ENCODE measurements at regions not wholly inside any gene's neighbourhood (a gene's known extent, or its start where the extent isn't known, plus 50 kb on each side); places are given as distances from the start of the nearest gene placed in this dataset.

- no peak overlapping the region for H3K27ac ChIP-seq (ENCODE audit: insufficient read depth, low read length, poor library complexity, severe bottlenecking)
- H3K4me1 Mint-ChIP-seq: no peaks in the 10 kb centered on the region
- no peaks in the 10 kb centered on the region for H3K27me3 Mint-ChIP-seq
- no peak overlapping the region for H3K4me3 Mint-ChIP-seq
- H3K27me3 ChIP-seq (ENCODE audit: control insufficient read depth, insufficient read depth, low read length): no peaks in the 10 kb centered on the region
- no peaks in the 10 kb centered on the region for H3K36me3 ChIP-seq (ENCODE audit: control insufficient read depth, insufficient read depth, low read length)
- H3K4me3 ChIP-seq (ENCODE audit: low read depth, low read length): no peak overlapping the region
- H3K9me3 ChIP-seq (ENCODE audit: control insufficient read depth in 2 of 2, low read length in 2 of 2): no peaks in the 10 kb centered on the region
- ATAC-seq (ENCODE audit: low read depth in 2 of 2) (no peak), DNase-seq (no peak)
- H3K9me3 Mint-ChIP-seq: peaks cover 0 to 6% (median 3%) of the 10 kb centered on the region in 7 donors
- H3K27ac Mint-ChIP-seq: no peak overlapping the region
- no peaks in the 10 kb centered on the region for H3K36me3 Mint-ChIP-seq
- H3K4me1 ChIP-seq (ENCODE audit: control insufficient read depth, insufficient read depth, low read length, poor library complexity, severe bottlenecking): no peaks in the 10 kb centered on the region
Observed at GRCh38 chr1:103199001-103199400, 90.7 kb upstream of the COL11A1 start.

DNA sequence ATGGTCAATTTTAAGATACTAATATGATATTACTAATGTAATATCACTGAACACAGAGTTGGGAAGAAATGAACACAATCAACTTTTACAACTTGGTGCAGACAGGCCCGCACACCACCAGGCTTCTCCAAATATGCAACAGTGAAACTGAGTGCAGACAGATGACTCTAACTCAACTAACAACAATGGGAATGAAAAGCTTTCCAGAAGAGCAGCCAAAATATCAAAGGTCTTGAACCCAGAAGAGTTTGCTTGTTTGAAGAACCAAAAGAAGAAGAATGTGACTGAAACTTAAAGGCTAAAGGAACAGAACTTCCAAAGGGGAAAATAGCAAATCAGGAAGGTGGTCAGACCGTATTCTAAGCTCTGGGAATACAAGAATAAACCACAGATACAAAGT lies 89.8 kb upstream of the COL11A1 start:
- Histone ChIP-seq H3K9me3 (ENCODE audit: control insufficient read depth in 2 of 2, low read length in 2 of 2) (no peaks in the 10 kb centered on the region), H3K27me3 (ENCODE audit: control insufficient read depth, insufficient read depth, low read length) (no peaks in the 10 kb centered on the region), H3K4me3 (ENCODE audit: low read depth, low read length) (no peak overlapping the region), H3K4me1 (ENCODE audit: control insufficient read depth, insufficient read depth, low read length, poor library complexity, severe bottlenecking) (no peaks in the 10 kb centered on the region), H3K27ac (ENCODE audit: insufficient read depth, low read length, poor library complexity, severe bottlenecking) (no peak overlapping the region), H3K36me3 (ENCODE audit: control insufficient read depth, insufficient read depth, low read length) (no peaks in the 10 kb centered on the region)
- H3K9me3 Mint-ChIP-seq: peaks cover 0 to 6% (median 3%) of the 10 kb centered on the region in 7 donors
- no peak overlapping the region for H3K4me3 Mint-ChIP-seq
- H3K4me1 Mint-ChIP-seq: no peaks in the 10 kb centered on the region
- no peaks in the 10 kb centered on the region for H3K27me3 Mint-ChIP-seq
- H3K36me3 Mint-ChIP-seq: no peaks in the 10 kb centered on the region
- ATAC-seq (ENCODE audit: low read depth in 2 of 2) (no peak), DNase-seq (no peak)
- H3K27ac Mint-ChIP-seq: no peak overlapping the region

GRCh38 chr1:103197216-103197615 lies 88.9 kb upstream of the COL11A1 start:
- H3K9me3 ChIP-seq (ENCODE audit: control insufficient read depth in 2 of 2, low read length in 2 of 2): no peaks in the 10 kb centered on the region
- DNase-seq (no peak), ATAC-seq (ENCODE audit: low read depth in 2 of 2) (no peak)
- H3K4me3 ChIP-seq (ENCODE audit: low read depth, low read length): no peak overlapping the region
- no peak overlapping the region for H3K27ac ChIP-seq (ENCODE audit: insufficient read depth, low read length, poor library complexity, severe bottlenecking)
- peaks cover 0 to 6% (median 3%) of the 10 kb centered on the region in 7 donors for H3K9me3 Mint-ChIP-seq
- no peaks in the 10 kb centered on the region for H3K27me3 Mint-ChIP-seq
- no peaks in the 10 kb centered on the region for H3K36me3 Mint-ChIP-seq
- no peaks in the 10 kb centered on the region for H3K27me3 ChIP-seq (ENCODE audit: control insufficient read depth, insufficient read depth, low read length)
- no peaks in the 10 kb centered on the region for H3K36me3 ChIP-seq (ENCODE audit: control insufficient read depth, insufficient read depth, low read length)
- no peak overlapping the region for H3K27ac Mint-ChIP-seq
- H3K4me1 ChIP-seq (ENCODE audit: control insufficient read depth, insufficient read depth, low read length, poor library complexity, severe bottlenecking): no peaks in the 10 kb centered on the region
- no peak overlapping the region for H3K4me3 Mint-ChIP-seq
- no peaks in the 10 kb centered on the region for H3K4me1 Mint-ChIP-seq

DNA sequence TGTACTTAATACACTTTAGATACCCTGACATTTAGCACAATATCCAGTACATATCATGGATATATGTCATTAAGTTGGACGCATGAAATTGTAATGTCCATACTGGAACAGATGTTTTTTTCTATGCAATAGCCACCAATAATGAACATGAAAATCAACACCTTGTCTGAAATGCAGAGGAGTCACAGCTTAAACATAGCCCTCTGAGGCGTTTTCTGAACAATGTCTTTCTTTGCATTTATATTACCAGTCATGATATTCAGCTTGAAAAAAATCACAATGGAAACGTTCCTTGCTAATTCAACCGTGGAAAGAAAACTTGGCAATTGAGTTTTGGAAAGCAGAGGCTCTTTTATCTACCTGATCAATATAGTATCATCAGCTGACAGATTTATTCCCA lies 86.7 kb upstream of the COL11A1 start:
- ATAC-seq (ENCODE audit: low read depth in 2 of 2): no peak
- Mint-ChIP-seq H3K9me3 (peaks cover under 1 to 8% (median 3%) of the 10 kb centered on the region in 7 donors), H3K4me3 (no peak overlapping the region), H3K27ac (no peak overlapping the region), H3K4me1 (no peaks in the 10 kb centered on the region), H3K36me3 (no peaks in the 10 kb centered on the region), H3K27me3 (no peaks in the 10 kb centered on the region)
- Histone ChIP-seq H3K27ac (ENCODE audit: insufficient read depth, low read length, poor library complexity, severe bottlenecking) (no peak overlapping the region), H3K4me3 (ENCODE audit: low read depth, low read length) (no peak overlapping the region), H3K36me3 (ENCODE audit: control insufficient read depth, insufficient read depth, low read length) (no peaks in the 10 kb centered on the region), H3K4me1 (ENCODE audit: control insufficient read depth, insufficient read depth, low read length, poor library complexity, severe bottlenecking) (no peaks in the 10 kb centered on the region), H3K27me3 (ENCODE audit: control insufficient read depth, insufficient read depth, low read length) (no peaks in the 10 kb centered on the region), H3K9me3 (ENCODE audit: control insufficient read depth in 2 of 2, low read length in 2 of 2) (no peaks in the 10 kb centered on the region)
- DNase-seq: no peak

GRCh38 chr1:103194060-103194459 lies 85.7 kb upstream of the COL11A1 start:
- H3K36me3 Mint-ChIP-seq: no peaks in the 10 kb centered on the region
- Histone ChIP-seq H3K9me3 (ENCODE audit: control insufficient read depth in 2 of 2, low read length in 2 of 2) (no peaks in the 10 kb centered on the region), H3K4me1 (ENCODE audit: control insufficient read depth, insufficient read depth, low read length, poor library complexity, severe bottlenecking) (no peaks in the 10 kb centered on the region), H3K27ac (ENCODE audit: insufficient read depth, low read length, poor library complexity, severe bottlenecking) (no peak overlapping the region), H3K27me3 (ENCODE audit: control insufficient read depth, insufficient read depth, low read length) (no peaks in the 10 kb centered on the region), H3K36me3 (ENCODE audit: control insufficient read depth, insufficient read depth, low read length) (no peaks in the 10 kb centered on the region), H3K4me3 (ENCODE audit: low read depth, low read length) (no peak overlapping the region)
- H3K27ac Mint-ChIP-seq: no peak overlapping the region
- no peak for DNase-seq
- H3K4me3 Mint-ChIP-seq: no peak overlapping the region
- no peaks in the 10 kb centered on the region for H3K4me1 Mint-ChIP-seq
- ATAC-seq (ENCODE audit: low read depth in 2 of 2): no peak
- H3K27me3 Mint-ChIP-seq: no peaks in the 10 kb centered on the region
- peaks cover 1 to 11% (median 3%) of the 10 kb centered on the region in 7 donors for H3K9me3 Mint-ChIP-seq

DNA sequence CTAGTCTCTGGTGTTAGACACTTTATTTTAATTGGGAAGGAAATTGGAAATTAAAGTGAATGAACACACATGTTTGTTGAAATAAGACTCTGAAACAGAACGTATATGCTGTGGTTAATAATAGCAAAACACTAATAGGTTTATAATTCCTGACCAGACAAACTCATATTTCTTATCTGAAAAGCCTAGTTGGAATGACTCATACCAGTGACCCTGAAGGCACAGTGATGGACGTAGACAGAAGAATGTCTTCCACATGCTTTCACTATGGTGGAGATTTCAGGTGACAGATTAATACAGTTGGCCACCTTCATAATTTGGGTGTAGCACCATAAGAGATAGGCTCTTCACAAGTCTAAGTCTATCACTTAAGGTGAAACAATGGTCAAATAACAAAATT lies 83.0 kb upstream of the COL11A1 start:
- H3K4me1 ChIP-seq (ENCODE audit: control insufficient read depth, insufficient read depth, low read length, poor library complexity, severe bottlenecking): no peaks in the 10 kb centered on the region
- no peaks in the 10 kb centered on the region for H3K36me3 Mint-ChIP-seq
- ATAC-seq (ENCODE audit: low read depth in 2 of 2) (no peak), DNase-seq (no peak)
- H3K27ac ChIP-seq (ENCODE audit: insufficient read depth, low read length, poor library complexity, severe bottlenecking): no peak overlapping the region
- no peak overlapping the region for H3K4me3 ChIP-seq (ENCODE audit: low read depth, low read length)
- H3K36me3 ChIP-seq (ENCODE audit: control insufficient read depth, insufficient read depth, low read length): no peaks in the 10 kb centered on the region
- H3K9me3 Mint-ChIP-seq: peaks cover 0 to 8% (median 4%) of the 10 kb centered on the region in 7 donors
- H3K27me3 ChIP-seq (ENCODE audit: control insufficient read depth, insufficient read depth, low read length): no peaks in the 10 kb centered on the region
- H3K4me1 Mint-ChIP-seq: no peaks in the 10 kb centered on the region
- H3K4me3 Mint-ChIP-seq: no peak overlapping the region
- no peaks in the 10 kb centered on the region for H3K27me3 Mint-ChIP-seq
- no peak overlapping the region for H3K27ac Mint-ChIP-seq
- no peaks in the 10 kb centered on the region for H3K9me3 ChIP-seq (ENCODE audit: control insufficient read depth in 2 of 2, low read length in 2 of 2)

- H3K4me1 ChIP-seq (ENCODE audit: control insufficient read depth, insufficient read depth, low read length, poor library complexity, severe bottlenecking): no peaks in the 10 kb centered on the region
- H3K4me3 ChIP-seq (ENCODE audit: low read depth, low read length): no peak overlapping the region
- H3K27ac ChIP-seq (ENCODE audit: insufficient read depth, low read length, poor library complexity, severe bottlenecking): no peak overlapping the region
- Mint-ChIP-seq H3K36me3 (no peaks in the 10 kb centered on the region), H3K27me3 (no peaks in the 10 kb centered on the region), H3K9me3 (peaks cover under 1 to 10% (median 4%) of the 10 kb centered on the region in 7 donors), H3K4me1 (no peaks in the 10 kb centered on the region), H3K27ac (no peak overlapping the region), H3K4me3 (no peak overlapping the region)
- no peak for ATAC-seq (ENCODE audit: low read depth in 2 of 2)
- no peaks in the 10 kb centered on the region for H3K9me3 ChIP-seq (ENCODE audit: control insufficient read depth in 2 of 2, low read length in 2 of 2)
- no peaks in the 10 kb centered on the region for H3K27me3 ChIP-seq (ENCODE audit: control insufficient read depth, insufficient read depth, low read length)
- no peak for DNase-seq
- no peaks in the 10 kb centered on the region for H3K36me3 ChIP-seq (ENCODE audit: control insufficient read depth, insufficient read depth, low read length)
Observed at GRCh38 chr1:103190766-103191165, 82.4 kb upstream of the COL11A1 start.

- Histone ChIP-seq H3K36me3 (ENCODE audit: control insufficient read depth, insufficient read depth, low read length) (no peaks in the 10 kb centered on the region), H3K27ac (ENCODE audit: insufficient read depth, low read length, poor library complexity, severe bottlenecking) (no peak overlapping the region), H3K9me3 (ENCODE audit: control insufficient read depth in 2 of 2, low read length in 2 of 2) (no peaks in the 10 kb centered on the region), H3K4me3 (ENCODE audit: low read depth, low read length) (no peak overlapping the region), H3K27me3 (ENCODE audit: control insufficient read depth, insufficient read depth, low read length) (no peaks in the 10 kb centered on the region), H3K4me1 (ENCODE audit: control insufficient read depth, insufficient read depth, low read length, poor library complexity, severe bottlenecking) (no peaks in the 10 kb centered on the region)
- no peak for DNase-seq
- H3K27me3 Mint-ChIP-seq: no peaks in the 10 kb centered on the region
- H3K9me3 Mint-ChIP-seq: peaks cover 0 to 17% (median 7%) of the 10 kb centered on the region in 7 donors
- no peaks in the 10 kb centered on the region for H3K36me3 Mint-ChIP-seq
- no peak overlapping the region for H3K4me3 Mint-ChIP-seq
- no peak overlapping the region for H3K27ac Mint-ChIP-seq
- no peak for ATAC-seq (ENCODE audit: low read depth in 2 of 2)
- no peaks in the 10 kb centered on the region for H3K4me1 Mint-ChIP-seq
Observed at GRCh38 chr1:103187673-103188072, 79.4 kb upstream of the COL11A1 start.

Measured in CD4-positive, CD25-positive, alpha-beta regulatory T cell (primary cell).